NB4 (cell line): ENCODE measurements at regions not wholly inside any gene's neighbourhood (a gene's known extent, or its start where the extent isn't known, plus 50 kb on each side); places are given as distances from the start of the nearest gene placed in this dataset.

Experiments used
- MYC ChIP-seq: IDR thresholded peaks from 2 replicates; pipeline ENCODE4 v1.6.1; 2011; ENCODE audit warnings: low read depth, low read length
- POLR2A ChIP-seq: IDR thresholded peaks from 2 replicates; pipeline ENCODE4 v1.6.1; 2011; ENCODE audit warnings: mild to moderate bottlenecking; ENCODE audit not compliant: insufficient read length; ENCODE audit errors: extremely low read depth
- TF ChIP-seq, protein P1 (sequence below): IDR thresholded peaks from one replicate; pipeline ENCODE4 v1.5.1; 2012; ENCODE audit warnings: low read depth, low read length
- TF ChIP-seq, protein P2 (sequence below): IDR thresholded peaks from 2 replicates; pipeline ENCODE4 v1.6.1; 2011; ENCODE audit warnings: low read depth, low read length

DNA sequence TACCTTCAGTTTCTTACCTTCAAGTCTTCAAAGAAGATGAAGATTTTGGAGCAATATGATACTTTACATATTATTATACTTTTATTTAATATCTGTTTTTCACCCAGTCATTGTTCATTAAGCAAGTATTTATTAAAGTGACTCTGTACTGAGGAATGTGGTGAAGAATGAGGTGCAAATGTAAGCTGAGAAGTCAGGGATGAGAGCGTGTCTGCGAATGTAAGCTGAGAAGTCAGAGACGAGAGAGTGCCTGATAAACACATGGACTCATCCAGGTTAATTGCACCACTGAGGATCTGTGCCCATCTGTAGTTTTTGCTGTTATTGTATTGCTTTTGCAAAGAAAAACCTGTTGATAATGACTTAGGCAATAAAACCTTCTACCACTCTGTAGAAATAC is 211.9 kb upstream of the FAR2 start:
- TF ChIP-seq POLR2A: no peak
- TF ChIP-seq, protein P1, sequence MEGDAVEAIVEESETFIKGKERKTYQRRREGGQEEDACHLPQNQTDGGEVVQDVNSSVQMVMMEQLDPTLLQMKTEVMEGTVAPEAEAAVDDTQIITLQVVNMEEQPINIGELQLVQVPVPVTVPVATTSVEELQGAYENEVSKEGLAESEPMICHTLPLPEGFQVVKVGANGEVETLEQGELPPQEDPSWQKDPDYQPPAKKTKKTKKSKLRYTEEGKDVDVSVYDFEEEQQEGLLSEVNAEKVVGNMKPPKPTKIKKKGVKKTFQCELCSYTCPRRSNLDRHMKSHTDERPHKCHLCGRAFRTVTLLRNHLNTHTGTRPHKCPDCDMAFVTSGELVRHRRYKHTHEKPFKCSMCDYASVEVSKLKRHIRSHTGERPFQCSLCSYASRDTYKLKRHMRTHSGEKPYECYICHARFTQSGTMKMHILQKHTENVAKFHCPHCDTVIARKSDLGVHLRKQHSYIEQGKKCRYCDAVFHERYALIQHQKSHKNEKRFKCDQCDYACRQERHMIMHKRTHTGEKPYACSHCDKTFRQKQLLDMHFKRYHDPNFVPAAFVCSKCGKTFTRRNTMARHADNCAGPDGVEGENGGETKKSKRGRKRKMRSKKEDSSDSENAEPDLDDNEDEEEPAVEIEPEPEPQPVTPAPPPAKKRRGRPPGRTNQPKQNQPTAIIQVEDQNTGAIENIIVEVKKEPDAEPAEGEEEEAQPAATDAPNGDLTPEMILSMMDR: no peak
- TF ChIP-seq, protein P2, sequence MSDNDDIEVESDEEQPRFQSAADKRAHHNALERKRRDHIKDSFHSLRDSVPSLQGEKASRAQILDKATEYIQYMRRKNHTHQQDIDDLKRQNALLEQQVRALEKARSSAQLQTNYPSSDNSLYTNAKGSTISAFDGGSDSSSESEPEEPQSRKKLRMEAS: no peak
- TF ChIP-seq MYC: no peak
